Thymus (tissue), 11 donors: ENCODE measurements at regions not wholly inside any gene's neighbourhood (a gene's known extent, or its start where the extent isn't known, plus 50 kb on each side); places are given as distances from the start of the nearest gene placed in this dataset.

Source experiments
- DNase-seq, 9 donors: peaks; one replicate each; pipeline ENCODE4 v3.0.0-alpha.2; 2013; ENCODE audit warnings: low spot score in 9 of 9, low read depth in 6 of 9, missing footprints in 1 of 9
- H3K27ac ChIP-seq, 2 donors: one replicate each; pipeline ENCODE4 v1.5.1; 2013; ENCODE audit warnings: control low read depth in 1 of 2, low read depth in 1 of 2, low read length in 1 of 2, mild to moderate bottlenecking in 1 of 2, moderate library complexity in 1 of 2
- H3K27me3 ChIP-seq, 2 donors: one replicate each; pipeline ENCODE4 v1.5.1; 2013; ENCODE audit warnings: low read length in 1 of 2; ENCODE audit not compliant: control insufficient read depth in 2 of 2, insufficient read depth in 1 of 2
- H3K36me3 ChIP-seq, 2 donors: one replicate each; pipeline ENCODE4 v1.5.1; 2013; ENCODE audit warnings: low read length in 1 of 2, mild to moderate bottlenecking in 1 of 2, moderate library complexity in 1 of 2; ENCODE audit not compliant: control insufficient read depth in 2 of 2, insufficient read depth in 2 of 2
- H3K4me1 ChIP-seq, 2 donors: one replicate each; pipeline ENCODE4 v1.5.1; 2013; ENCODE audit warnings: low read length in 2 of 2; ENCODE audit not compliant: control insufficient read depth in 2 of 2, insufficient read depth in 2 of 2
- H3K4me3 ChIP-seq, 2 donors: one replicate each; pipeline ENCODE4 v1.5.1; 2013; ENCODE audit warnings: low read length in 2 of 2, control low read depth in 1 of 2, mild to moderate bottlenecking in 1 of 2
- H3K9me3 ChIP-seq, 2 donors: one replicate each; pipeline ENCODE4 v1.5.1; 2013; ENCODE audit warnings: low read length in 1 of 2, mild to moderate bottlenecking in 1 of 2; ENCODE audit not compliant: control insufficient read depth in 2 of 2, insufficient read depth in 1 of 2
- WGBS: extraction: QIAGEN DNeasy Blood & Tissue Kit; methylation state at CpG from one replicate; pipeline ENCODE4 v1.1.7; 2013; 5-methylcytosine and 5-hydroxymethylcytosine counted together
- donor health status: healthy.

- DNase-seq, result no peak
- Histone ChIP-seq H3K27ac (no peak overlapping the region), H3K9me3 (no peaks in the 10 kb centered on the region), H3K4me3 (no peak overlapping the region), H3K4me1 (no peaks in the 10 kb centered on the region), H3K36me3 (no peaks in the 10 kb centered on the region), H3K27me3 (no peaks in the 10 kb centered on the region)
- 82% methylated on average over 2 of the region's 2 CpGs for WGBS
Observed at GRCh38 chr4:160824481-160824880, 1339.3 kb downstream of the FSTL5 start.

- no peaks in the 10 kb centered on the region for H3K9me3 ChIP-seq
Observed at GRCh38 chr4:160825644-160826338, 1338.0 kb downstream of the FSTL5 start.

GRCh38 chr4:160826339-160826679, 1337.5 kb downstream of the FSTL5 start:
- no peak for DNase-seq
- Histone ChIP-seq H3K36me3 (no peaks in the 10 kb centered on the region), H3K27ac (no peak overlapping the region), H3K4me3 (no peak overlapping the region), H3K4me1 (no peaks in the 10 kb centered on the region), H3K9me3 (no peaks in the 10 kb centered on the region), H3K27me3 (no peaks in the 10 kb centered on the region)
- 91% methylated on average over 10 of the region's 10 CpGs for WGBS

More at GRCh38 chr4:160825644-160826338, 1338.0 kb downstream of the FSTL5 start:
- DNase-seq, result no peak
- no peak overlapping the region for H3K4me3 ChIP-seq
- no peaks in the 10 kb centered on the region for H3K36me3 ChIP-seq
- no peak overlapping the region for H3K27ac ChIP-seq
- H3K27me3 ChIP-seq, result no peaks in the 10 kb centered on the region
- 87% methylated on average over 8 of the region's 8 CpGs for WGBS
- no peaks in the 10 kb centered on the region for H3K4me1 ChIP-seq

- no peaks in the 10 kb centered on the region for H3K4me1 ChIP-seq
- WGBS, result 89% methylated on average over 2 of the region's 2 CpGs
- DNase-seq, result no peak
- no peaks in the 10 kb centered on the region for H3K36me3 ChIP-seq
- H3K27me3 ChIP-seq, result no peaks in the 10 kb centered on the region
- H3K4me3 ChIP-seq, result no peak overlapping the region
- H3K9me3 ChIP-seq, result no peaks in the 10 kb centered on the region
- no peak overlapping the region for H3K27ac ChIP-seq
Observed at GRCh38 chr4:160831165-160831922, 1332.5 kb downstream of the FSTL5 start.

GRCh38 chr4:160835789-160836188, 1328.0 kb downstream of the FSTL5 start:
- no peak for DNase-seq
- H3K4me1 ChIP-seq, result no peaks in the 10 kb centered on the region
- 52% methylated on average over 3 of the region's 3 CpGs for WGBS

GRCh38 chr4:160836431-160836830, 1327.4 kb downstream of the FSTL5 start:
- Histone ChIP-seq H3K4me3 (no peak overlapping the region), H3K27me3 (no peaks in the 10 kb centered on the region), H3K36me3 (no peaks in the 10 kb centered on the region), H3K9me3 (no peaks in the 10 kb centered on the region), H3K4me1 (no peaks in the 10 kb centered on the region), H3K27ac (no peak overlapping the region)
- no peak for DNase-seq
- 60% methylated on average over 2 of the region's 2 CpGs for WGBS

More at GRCh38 chr4:160835789-160836188, 1328.0 kb downstream of the FSTL5 start:
- no peaks in the 10 kb centered on the region for H3K9me3 ChIP-seq
- H3K27ac ChIP-seq, result no peak overlapping the region
- no peaks in the 10 kb centered on the region for H3K36me3 ChIP-seq
- no peak overlapping the region for H3K4me3 ChIP-seq
- H3K27me3 ChIP-seq, result no peaks in the 10 kb centered on the region

- H3K4me1 ChIP-seq, result no peaks in the 10 kb centered on the region
- no peak overlapping the region for H3K4me3 ChIP-seq
- no peak overlapping the region for H3K27ac ChIP-seq
- no peaks in the 10 kb centered on the region for H3K9me3 ChIP-seq
- no peaks in the 10 kb centered on the region for H3K27me3 ChIP-seq
- WGBS, result 96% methylated on average over 2 of the region's 2 CpGs
- no peaks in the 10 kb centered on the region for H3K36me3 ChIP-seq
- DNase-seq, result no peak
Observed at GRCh38 chr4:160846121-160846520, 1317.7 kb downstream of the FSTL5 start.

GRCh38 chr4:160847228-160847627, 1316.6 kb downstream of the FSTL5 start:
- Histone ChIP-seq H3K36me3 (no peaks in the 10 kb centered on the region), H3K4me3 (no peak overlapping the region), H3K27ac (no peak overlapping the region), H3K27me3 (no peaks in the 10 kb centered on the region), H3K9me3 (no peaks in the 10 kb centered on the region), H3K4me1 (no peaks in the 10 kb centered on the region)
- 87% methylated on average over 1 of the region's 1 CpG for WGBS
- no peak for DNase-seq

GRCh38 chr4:160848489-160848888, 1315.3 kb downstream of the FSTL5 start:
- H3K36me3 ChIP-seq, result no peaks in the 10 kb centered on the region
- WGBS, result 75% methylated on average over 4 of the region's 4 CpGs
- no peaks in the 10 kb centered on the region for H3K9me3 ChIP-seq
- no peak overlapping the region for H3K4me3 ChIP-seq
- no peaks in the 10 kb centered on the region for H3K4me1 ChIP-seq
- H3K27me3 ChIP-seq, result no peaks in the 10 kb centered on the region
- DNase-seq, result no peak
- H3K27ac ChIP-seq, result no peak overlapping the region
